SU-DHL-6 (cell line): ENCODE measurements at regions not wholly inside any gene's neighbourhood (a gene's known extent, or its start where the extent isn't known, plus 50 kb on each side); places are given as distances from the start of the nearest gene placed in this dataset.

Experiments
- EZH2phosphoT487 ChIP-seq: fragments of 200-600 bp; sonication (generic), shearing (Covaris generic); conservative IDR thresholded peaks from 2 replicates; pipeline ENCODE4 v1.6.1; 2018; ENCODE audit warnings: mild to moderate bottlenecking, antibody characterized with exemption, low read length, moderate library complexity, mixed read lengths
- TF ChIP-seq, protein P1 (sequence below): fragments of 200-600 bp; sonication (generic); IDR thresholded peaks from one replicate; pipeline ENCODE4 v1.5.1; 2017; ENCODE audit warnings: antibody characterized with exemption, mild to moderate bottlenecking, low read length, moderate library complexity; ENCODE audit not compliant: insufficient read depth, poor library complexity, severe bottlenecking

DNA sequence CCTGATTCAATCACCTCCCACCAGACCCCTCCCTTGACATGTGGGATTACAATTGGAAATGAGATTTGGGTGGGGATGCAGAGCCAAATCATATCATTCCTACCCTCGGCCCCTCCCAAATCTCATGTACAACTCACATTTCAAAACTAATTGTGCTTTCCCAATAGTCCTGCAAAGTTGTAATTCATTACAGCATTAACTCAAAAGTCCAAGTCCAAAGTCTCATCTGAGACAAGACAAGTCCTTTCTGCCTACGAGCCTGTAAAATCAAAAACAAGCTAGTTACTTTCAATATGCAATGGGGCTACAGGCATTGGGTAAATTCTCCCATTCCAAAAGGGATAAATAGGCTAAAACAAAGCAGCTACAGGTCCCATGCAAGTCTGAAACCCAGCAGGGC is 634.6 kb downstream of the SLC6A15 start:
- TF ChIP-seq, protein P1, sequence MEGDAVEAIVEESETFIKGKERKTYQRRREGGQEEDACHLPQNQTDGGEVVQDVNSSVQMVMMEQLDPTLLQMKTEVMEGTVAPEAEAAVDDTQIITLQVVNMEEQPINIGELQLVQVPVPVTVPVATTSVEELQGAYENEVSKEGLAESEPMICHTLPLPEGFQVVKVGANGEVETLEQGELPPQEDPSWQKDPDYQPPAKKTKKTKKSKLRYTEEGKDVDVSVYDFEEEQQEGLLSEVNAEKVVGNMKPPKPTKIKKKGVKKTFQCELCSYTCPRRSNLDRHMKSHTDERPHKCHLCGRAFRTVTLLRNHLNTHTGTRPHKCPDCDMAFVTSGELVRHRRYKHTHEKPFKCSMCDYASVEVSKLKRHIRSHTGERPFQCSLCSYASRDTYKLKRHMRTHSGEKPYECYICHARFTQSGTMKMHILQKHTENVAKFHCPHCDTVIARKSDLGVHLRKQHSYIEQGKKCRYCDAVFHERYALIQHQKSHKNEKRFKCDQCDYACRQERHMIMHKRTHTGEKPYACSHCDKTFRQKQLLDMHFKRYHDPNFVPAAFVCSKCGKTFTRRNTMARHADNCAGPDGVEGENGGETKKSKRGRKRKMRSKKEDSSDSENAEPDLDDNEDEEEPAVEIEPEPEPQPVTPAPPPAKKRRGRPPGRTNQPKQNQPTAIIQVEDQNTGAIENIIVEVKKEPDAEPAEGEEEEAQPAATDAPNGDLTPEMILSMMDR: no peak
- TF ChIP-seq EZH2phosphoT487: no peak
